CD4-positive, alpha-beta T cell treated with Interleukin-6 at 100 ng/mL for 8 hours (primary cell): ENCODE measurements at regions not wholly inside any gene's neighbourhood (a gene's known extent, or its start where the extent isn't known, plus 50 kb on each side); places are given as distances from the start of the nearest gene placed in this dataset.
"Not testable (repeated sequence)": the region's sequence is repeated elsewhere in the genome, so short reads cannot be mapped to it uniquely, and the experiment has no call there.

Source experiments
- DNase-seq: peaks from one replicate; pipeline ENCODE4 v3.0.0-alpha.2; 2020; ENCODE audit warnings: mixed read lengths, low spot score

- no peak for DNase-seq
Observed at GRCh38 chr13:24563087-24563486, 50.5 kb upstream of the PARP4 start.

- DNase-seq: not testable (repeated sequence)
Observed at GRCh38 chr13:24563971-24564370, 51.4 kb upstream of the PARP4 start.

GRCh38 chr13:24564881-24565280 is 52.3 kb upstream of the PARP4 start:
- no peak for DNase-seq

- DNase-seq: not testable (repeated sequence)
Observed at GRCh38 chr13:24567593-24567992, 55.0 kb upstream of the PARP4 start.

GRCh38 chr13:24574847-24575246 is 62.3 kb upstream of the PARP4 start:
- DNase-seq: no peak

GRCh38 chr13:24580315-24580714 is 67.7 kb upstream of the PARP4 start:
- not testable (repeated sequence) for DNase-seq

- DNase-seq: not testable (repeated sequence)
Observed at GRCh38 chr13:24581578-24581977, 69.0 kb upstream of the PARP4 start.

- DNase-seq: not testable (repeated sequence)
Observed at GRCh38 chr13:24591697-24592096, 79.1 kb upstream of the PARP4 start.

GRCh38 chr13:24597906-24598670 is 82.1 kb upstream of the ATP12A start:
- not testable (repeated sequence) for DNase-seq

- not testable (repeated sequence) for DNase-seq
Observed at GRCh38 chr13:24599019-24599791, 81.0 kb upstream of the ATP12A start.

GRCh38 chr13:24605923-24606372 is 74.3 kb upstream of the ATP12A start:
- no peak for DNase-seq

GRCh38 chr13:24606486-24607170 is 73.6 kb upstream of the ATP12A start:
- DNase-seq: no peak

- no peak for DNase-seq
Observed at GRCh38 chr13:24610956-24611355, 69.3 kb upstream of the ATP12A start.

GRCh38 chr13:24612726-24613125 is 67.5 kb upstream of the ATP12A start:
- no peak for DNase-seq

- DNase-seq: no peak
Observed at GRCh38 chr13:24613128-24613527, 67.1 kb upstream of the ATP12A start.

- no peak for DNase-seq
Observed at GRCh38 chr13:24613755-24614154, 66.5 kb upstream of the ATP12A start.

- no peak for DNase-seq
Observed at GRCh38 chr13:24614306-24615080, 65.7 kb upstream of the ATP12A start.

- no peak for DNase-seq
Observed at GRCh38 chr13:24615114-24615513, 65.1 kb upstream of the ATP12A start.

GRCh38 chr13:24615911-24616472 is 64.2 kb upstream of the ATP12A start:
- no peak for DNase-seq

- no peak for DNase-seq
Observed at GRCh38 chr13:24616514-24616913, 63.7 kb upstream of the ATP12A start.

GRCh38 chr13:24617256-24618010 is 62.8 kb upstream of the ATP12A start:
- DNase-seq: no peak
